DMS153 treated with DMSO at 0.1 percent for 48 hours (cell line): ENCODE measurements at regions not wholly inside any gene's neighbourhood (a gene's known extent, or its start where the extent isn't known, plus 50 kb on each side); places are given as distances from the start of the nearest gene placed in this dataset.
"Not testable (repeated sequence)": the region's sequence is repeated elsewhere in the genome, so short reads cannot be mapped to it uniquely, and the experiment has no call there.

Experiments used
- DNase-seq: peaks from one replicate; lab custom pipeline; 2025; ENCODE audit not compliant: unreplicated experiment; lab: John Stamatoyannopoulos, UW

- no peak for DNase-seq
Measured at GRCh38 chr14:104475256-104475655, 104.3 kb upstream of the C14orf180 start.

DNA sequence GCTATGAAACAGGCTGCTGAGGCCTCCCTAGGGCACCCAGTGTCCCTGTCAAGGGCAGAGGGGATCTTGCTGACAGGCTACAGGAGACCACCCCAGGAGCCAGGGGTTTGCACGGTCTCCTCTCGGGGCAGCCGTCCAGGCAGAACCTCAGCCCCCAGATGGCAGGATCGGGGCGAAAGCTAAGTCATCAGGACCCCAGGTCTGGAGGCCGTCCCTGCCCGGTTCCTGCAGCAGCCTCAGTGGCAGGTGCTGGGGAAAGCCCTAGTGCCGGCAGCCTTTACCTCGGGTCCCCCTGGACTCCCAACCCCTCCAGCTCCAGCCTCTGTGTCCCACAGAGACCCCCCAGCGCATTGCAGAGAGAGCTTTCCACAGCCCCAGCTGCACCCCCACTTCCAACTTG is 103.8 kb upstream of the C14orf180 start:
- no peak for DNase-seq

- no peak for DNase-seq
Measured at GRCh38 chr14:104476437-104476836, 103.1 kb upstream of the C14orf180 start.

DNA sequence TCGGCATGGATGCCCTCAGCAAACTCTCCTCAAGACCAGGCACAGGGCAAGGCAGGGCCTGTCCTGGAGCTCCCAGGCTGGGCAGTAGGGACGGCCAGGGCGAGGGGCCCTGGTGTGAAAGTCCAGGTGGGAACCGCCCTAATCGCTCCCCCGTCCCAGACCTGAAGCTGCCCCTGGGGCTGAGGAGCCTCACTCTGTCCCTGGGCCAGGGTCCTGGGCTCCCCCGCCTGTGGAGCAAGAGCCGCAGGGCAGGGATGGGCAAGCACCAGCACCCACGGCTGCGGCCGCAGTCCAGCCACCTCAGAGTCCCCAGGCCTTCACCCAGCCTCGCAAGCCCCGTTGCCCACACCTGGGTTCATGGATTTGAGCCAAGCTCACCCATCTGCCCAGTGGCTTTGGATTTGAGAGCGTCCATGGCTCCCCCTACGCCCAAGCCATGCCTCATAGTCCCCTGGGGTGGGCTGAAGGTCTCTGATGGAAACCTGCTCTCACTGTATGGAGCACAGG is 102.4 kb upstream of the C14orf180 start:
- DNase-seq: no peak

DNA sequence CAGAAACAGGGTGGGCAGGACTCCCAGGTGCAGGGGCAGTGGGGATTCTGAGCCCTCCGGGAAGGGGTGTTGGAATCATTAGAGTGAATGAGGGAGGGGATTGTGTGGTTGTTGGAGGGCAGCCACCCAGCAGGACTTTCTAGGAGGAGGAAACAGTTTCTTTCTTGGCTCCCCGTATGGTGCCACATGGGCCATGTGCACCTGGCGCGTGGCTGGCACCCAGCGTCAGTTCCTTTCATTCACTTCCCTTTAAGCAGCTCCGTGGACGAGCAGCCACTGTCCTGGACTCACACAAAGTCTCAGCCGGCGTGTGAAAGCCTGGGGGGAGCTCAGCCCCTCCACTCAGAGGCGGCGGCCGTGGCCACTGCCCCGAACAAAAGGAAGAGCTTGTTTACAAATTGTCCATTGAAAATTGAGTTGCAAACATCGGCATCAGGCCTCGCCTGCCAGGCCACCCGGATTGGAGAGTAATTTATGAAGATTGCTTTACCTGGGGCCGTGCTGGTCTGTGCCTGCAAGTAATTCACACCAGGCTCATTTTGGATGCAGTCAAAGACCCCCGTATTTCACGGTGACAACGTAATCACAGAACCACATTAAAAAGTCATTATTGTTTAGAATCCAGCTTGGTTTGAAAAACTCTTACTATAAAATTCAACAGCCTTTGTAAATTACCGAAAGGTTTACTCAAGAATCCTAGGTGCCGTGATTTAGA is 101.7 kb upstream of the C14orf180 start:
- DNase-seq: no peak

DNA sequence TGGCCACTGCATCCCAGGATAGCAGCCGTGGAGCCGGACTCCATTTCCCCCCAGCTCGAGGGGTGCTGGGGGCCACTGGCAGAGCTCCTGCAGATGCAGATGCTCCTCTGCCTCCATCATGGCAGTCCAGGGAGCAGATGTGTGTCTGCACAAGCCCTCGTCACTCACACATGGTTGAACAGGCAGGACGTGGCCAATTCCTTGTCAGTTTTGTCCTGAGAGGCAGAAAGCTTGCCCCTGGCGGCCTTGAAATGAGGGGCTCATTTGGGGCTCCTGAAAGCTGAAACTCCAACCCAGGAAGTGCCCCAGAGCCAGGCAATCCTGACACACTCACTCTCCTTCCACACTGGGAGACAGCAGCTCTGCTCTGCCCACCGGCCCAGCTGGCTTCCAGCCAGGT is 100.9 kb upstream of the C14orf180 start:
- no peak for DNase-seq

DNA sequence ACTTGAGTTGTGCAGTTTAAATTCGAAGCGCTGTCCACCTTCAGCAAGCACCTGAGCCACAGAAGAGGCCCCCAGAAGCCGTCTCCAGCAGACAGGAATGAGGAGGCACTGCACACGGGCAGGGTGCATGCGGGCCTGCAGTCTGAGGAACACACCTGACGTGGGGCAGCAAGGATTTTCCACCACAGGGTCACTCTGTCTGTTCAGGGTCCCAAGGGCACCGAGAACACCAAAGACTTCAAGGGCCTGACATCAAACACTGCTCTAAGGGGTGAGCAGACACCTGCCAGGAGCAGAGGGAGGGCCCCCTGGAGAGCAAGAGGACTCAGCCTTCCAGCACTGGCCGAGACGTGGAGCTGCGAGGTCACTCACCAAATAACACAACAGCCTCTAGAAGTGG is 99.7 kb upstream of the C14orf180 start:
- DNase-seq: no peak

- DNase-seq: no peak
Measured at GRCh38 chr14:104481323-104481722, 98.2 kb upstream of the C14orf180 start.

DNA sequence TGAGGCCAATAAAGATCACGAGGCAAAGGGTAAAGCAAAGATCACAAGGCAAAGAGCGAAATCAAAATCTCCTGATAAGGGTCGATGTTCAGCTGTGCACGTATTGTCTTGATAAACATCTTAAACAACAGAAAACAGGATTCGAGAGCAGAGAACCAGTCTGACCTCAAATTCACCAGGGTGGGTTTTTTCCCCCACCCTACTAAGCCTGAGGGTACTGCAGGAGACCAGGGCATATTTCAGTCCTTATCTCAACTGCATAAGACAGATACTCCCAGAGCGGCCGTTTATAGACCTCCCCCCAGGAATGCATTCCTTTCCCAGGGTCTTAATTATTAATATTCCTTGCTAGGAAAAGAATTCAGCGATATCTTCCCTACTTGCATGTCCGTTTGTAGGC is 97.5 kb upstream of the C14orf180 start:
- not testable (repeated sequence) for DNase-seq

DNA sequence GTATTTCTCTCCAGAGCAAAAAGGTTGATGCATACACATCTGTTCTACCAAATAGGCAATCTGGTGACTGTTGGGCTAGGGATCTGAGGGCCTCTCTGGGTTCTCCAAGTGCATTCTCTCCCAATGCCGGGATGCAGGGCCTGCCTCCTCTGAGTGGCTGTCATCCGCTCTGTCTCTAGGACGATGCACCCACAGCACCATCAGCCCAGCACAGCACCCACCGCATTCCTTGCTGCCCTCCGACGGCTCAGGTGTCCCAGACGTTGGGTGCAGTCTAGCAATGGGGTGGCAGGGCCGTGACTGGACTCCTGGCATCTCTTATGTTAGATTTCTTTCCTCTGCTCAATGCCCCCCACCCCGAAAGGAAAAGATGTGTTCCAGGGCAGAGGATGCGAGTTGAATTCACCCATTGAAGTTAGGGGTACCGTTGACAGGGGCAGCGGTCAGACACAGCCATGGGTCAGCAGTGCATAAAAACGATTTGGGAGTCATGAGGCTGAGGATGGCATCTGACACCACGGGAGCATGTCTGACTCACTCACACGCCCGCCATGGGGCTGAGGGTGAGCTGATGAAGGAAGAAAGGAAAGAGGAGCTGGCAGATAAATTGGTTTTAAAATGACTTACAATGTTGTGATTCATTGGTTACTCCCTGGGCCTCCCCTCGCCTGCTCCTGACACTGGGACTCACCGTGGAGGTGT is 93.2 kb upstream of the C14orf180 start:
- no peak for DNase-seq

- no peak for DNase-seq
Measured at GRCh38 chr14:104494483-104494882, 85.1 kb upstream of the C14orf180 start.

- no peak for DNase-seq
Measured at GRCh38 chr14:104496095-104496494, 83.5 kb upstream of the C14orf180 start.

DNA sequence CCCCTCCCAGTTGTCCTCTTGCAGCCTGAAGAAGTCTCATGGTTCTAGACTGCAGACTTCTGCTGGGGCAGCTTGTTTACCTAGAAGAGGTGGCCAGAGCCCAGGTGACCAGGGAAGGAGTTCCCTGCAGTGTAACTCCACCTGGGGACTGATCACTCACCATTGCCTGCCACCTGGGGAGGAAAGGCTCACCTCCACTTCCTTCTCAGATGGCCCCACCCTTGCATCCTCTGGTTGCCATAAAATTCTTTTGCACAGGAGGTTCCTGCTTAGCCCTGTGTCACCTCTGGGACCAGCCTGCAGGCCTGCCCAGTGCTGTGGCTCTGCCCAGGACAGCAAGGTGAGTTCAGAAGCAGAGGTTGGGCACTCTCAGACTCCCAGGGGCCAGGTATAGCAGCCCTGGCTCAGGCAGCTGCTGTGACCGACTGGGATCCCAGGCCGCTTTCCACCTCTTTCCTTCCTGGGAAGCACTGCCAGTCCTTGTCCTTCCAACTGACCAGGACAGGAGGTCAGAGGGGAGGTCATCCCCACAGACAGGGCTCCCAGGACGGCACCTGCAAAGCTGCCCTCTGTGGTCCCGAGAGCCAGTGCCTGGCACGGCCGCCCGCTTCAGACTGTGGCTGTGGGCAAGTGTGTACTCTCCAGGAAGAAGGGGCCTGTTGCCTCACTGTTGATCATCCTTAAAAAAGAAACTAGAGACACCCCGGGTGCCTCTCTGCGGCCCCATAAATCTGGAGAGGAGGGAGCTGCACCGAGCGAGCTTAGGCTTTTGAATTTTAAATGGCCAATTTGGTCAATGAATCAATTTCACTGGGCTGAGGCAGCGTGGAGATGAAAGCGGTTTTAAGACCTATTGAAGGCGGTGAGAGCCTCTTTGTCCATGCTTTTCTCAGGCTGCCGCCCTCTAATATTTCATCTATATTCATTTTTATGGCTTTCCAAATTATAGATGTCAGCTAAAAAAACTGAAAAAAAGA is 79.5 kb upstream of the C14orf180 start:
- no peak for DNase-seq

DNA sequence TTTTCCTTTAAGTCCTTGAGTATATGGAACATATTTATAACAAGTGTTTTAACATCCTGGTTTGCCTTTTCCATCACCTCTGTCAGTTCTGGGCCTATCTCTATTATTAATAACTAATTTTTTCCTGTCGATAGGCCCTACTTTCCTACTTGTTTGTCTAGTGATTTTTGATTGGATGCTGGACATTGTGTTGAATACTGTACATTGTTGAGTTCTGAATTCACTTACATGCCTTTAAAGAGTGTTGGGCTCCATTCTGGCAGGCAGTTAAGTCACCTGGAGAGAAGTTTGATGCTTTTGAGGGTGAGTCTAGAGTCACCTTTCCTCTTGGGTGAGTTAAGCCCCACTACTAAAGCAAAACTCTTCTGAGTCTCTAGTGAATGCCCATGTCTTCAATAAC is 77.5 kb upstream of the C14orf180 start:
- DNase-seq: no peak

- no peak for DNase-seq
Measured at GRCh38 chr14:104503691-104504090, 75.9 kb upstream of the C14orf180 start.

GRCh38 chr14:104504172-104504735 is 75.3 kb upstream of the C14orf180 start:
- no peak for DNase-seq

DNA sequence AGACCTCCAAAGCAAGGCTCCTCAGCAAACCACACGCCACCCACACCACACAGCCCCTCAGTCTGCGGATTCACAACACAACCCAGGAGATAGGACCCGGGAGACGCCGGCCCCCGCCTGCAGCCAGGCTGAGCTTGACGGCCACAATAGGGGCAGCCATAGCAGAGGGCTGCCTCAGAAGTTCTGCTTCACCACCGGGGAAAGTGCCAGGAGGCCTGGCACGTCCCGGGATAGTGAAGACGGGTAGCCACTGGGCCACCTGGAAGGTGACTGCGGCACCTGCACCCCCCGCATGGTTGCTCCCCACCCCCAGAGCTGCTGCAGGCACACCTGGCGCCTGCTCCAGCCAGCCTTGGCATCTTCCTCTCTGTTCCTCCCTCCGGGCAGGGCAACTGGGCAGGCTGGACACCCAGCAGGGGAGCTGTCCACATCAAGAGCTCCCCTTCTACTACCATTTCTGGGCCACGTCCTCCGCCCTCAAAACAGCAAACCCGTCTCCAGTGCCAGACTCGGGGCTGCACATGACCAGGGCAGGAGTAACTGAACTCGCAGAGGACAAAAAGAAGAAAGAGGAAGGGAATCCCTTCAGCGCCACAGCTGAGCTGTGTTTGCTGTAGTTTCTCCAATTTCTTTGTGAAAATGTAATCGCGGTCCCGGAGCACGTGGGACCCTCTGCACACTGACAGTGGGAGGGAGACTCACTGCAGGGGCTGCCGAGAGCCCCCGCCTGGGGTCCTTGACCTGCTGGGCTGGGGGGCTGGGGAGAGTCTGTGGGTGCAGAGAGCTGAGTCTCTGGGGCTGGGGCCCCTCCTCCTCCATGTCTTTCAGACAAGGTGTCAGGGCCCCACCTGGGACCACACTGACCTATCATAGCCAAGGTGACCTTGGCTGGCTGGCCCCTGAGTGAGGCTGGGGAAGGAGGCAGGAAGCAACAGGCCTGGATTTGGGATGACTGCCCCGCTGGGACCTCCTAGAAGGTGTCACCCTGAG is 74.2 kb upstream of the C14orf180 start:
- no peak for DNase-seq

DNA sequence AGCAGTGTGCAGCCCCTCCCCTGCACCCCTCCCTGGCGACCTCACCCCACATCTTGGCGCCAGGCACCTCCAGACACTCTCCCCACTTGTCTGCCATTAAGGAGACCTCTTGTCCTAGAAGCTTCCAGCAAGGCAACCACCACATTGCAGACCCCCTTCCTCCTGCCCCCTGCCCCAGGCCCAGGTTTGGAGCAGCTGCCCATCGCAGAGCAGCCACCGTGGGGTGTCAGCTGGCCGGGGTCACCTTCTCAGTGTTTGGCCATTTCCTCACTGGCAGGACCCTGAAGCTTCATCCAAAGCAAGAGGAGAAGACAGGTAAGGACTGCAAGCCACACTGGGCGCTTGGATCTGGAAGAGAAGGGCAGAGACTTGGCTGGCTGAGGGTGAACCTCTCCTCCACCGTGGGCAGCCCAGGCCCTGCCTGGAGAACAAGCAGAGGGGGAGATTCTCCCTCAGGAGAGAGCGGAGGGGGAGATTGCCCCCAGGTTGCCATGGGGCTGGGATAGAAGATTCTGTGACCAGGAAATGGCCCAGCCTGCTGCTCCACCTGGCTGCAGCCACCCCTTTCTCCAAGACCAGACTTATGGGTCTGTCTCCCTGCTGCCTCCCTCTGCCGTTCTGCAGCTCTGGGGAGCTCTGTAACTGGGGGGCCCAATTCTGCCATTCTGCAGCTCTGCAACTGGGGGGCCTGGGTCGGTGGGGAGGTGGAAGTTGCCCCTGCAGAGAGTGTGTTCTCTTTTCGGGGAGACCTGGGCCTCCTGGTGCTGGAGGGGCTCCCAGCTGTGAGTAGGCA is 72.9 kb upstream of the C14orf180 start:
- DNase-seq: no peak

DNA sequence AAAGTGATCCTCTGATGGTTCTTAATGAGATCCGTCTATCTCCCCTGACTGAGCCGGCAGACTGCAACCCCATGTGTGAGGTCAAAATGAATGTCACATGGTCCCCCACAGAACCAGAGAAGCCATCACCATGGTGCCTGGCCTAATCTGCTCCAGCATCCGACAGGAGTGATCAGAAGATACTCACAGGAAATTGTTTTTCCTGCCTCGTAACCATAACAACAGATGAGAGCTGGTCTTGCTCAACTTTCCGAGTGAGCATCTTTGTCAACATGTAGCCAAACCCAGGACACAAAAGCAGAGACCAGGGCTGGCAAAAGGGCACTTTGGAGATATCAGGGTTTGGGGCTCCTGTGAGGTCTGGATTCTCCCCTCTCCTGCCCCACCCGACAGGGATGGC is 72.1 kb upstream of the C14orf180 start:
- no peak for DNase-seq
